ENCODE measurements at regions not wholly inside any gene's neighbourhood (a gene's known extent, or its start where the extent isn't known, plus 50 kb on each side); places are given as distances from the start of the nearest gene placed in this dataset.

DNA sequence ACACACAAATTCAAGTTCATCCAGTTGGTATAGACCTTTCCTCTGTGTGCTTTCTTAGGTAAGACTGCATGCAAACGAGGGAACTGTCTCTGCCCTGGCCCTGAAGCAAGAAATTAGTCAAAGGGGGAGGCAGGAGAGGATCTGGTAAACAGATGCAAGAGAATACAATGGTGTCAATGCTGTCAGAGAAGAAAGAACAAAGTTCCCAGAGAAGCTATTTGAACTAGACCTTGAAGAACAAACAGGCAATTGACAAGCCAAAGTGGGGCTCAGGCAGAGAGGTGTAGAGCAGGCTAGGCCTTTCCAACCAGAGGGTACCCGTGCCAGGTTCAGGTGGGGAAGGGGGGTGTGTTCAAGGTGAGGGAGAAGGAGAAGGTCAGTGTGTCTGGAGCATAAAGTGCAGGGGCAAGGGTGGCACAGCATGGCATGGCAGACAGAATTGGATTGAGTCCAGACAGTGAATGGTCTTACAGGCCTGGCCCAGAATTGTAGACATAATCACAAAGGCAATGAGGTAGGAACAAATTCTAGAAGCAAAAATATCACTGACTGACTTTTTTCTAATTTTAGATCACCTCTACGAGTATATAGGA is 95.0 kb upstream of the STARD13 start:
- Histone ChIP-seq H3K79me2 (ENCODE audit: insufficient read depth, low read length) (no peaks in the 10 kb centered on the region), H3K9ac (ENCODE audit: low read length) (no peak overlapping the region), H3K4me3 (ENCODE audit: insufficient read depth, low read depth, low read length) (no peak overlapping the region), H3K27ac (ENCODE audit: low read depth, low read length) (no peak overlapping the region), H3K36me3 (ENCODE audit: insufficient read depth, low read length) (no peaks in the 10 kb centered on the region), H3K9me3 (ENCODE audit: insufficient read depth, low read depth, low read length) (no peaks in the 10 kb centered on the region), H3K4me2 (ENCODE audit: low read length) (no peak overlapping the region), H2AFZ (ENCODE audit: low read depth, low read length) (no peak overlapping the region), H3K4me1 (ENCODE audit: insufficient read depth, low read length) (no peaks in the 10 kb centered on the region), H3K27me3 (ENCODE audit: insufficient read depth, low read length) (no peaks in the 10 kb centered on the region), H4K20me1 (ENCODE audit: insufficient read depth, low read length) (no peaks in the 10 kb centered on the region)
- Mint-ChIP-seq H3K4me3 (ENCODE audit: unreplicated experiment) (no peak overlapping the region), H3K36me3 (ENCODE audit: low read depth, unreplicated experiment) (no peaks in the 10 kb centered on the region), H3K27ac (ENCODE audit: unreplicated experiment) (no peak overlapping the region), H3K9me3 (ENCODE audit: unreplicated experiment) (peaks cover 5% of the 10 kb centered on the region), H3K4me1 (ENCODE audit: low read depth, unreplicated experiment) (peaks cover 3% of the 10 kb centered on the region), H3K27me3 (ENCODE audit: low read depth, unreplicated experiment) (no peaks in the 10 kb centered on the region)
- DNase-seq (ENCODE audit: low read depth) (no peak), FAIRE-seq (no peak)
- TF ChIP-seq, protein P1, sequence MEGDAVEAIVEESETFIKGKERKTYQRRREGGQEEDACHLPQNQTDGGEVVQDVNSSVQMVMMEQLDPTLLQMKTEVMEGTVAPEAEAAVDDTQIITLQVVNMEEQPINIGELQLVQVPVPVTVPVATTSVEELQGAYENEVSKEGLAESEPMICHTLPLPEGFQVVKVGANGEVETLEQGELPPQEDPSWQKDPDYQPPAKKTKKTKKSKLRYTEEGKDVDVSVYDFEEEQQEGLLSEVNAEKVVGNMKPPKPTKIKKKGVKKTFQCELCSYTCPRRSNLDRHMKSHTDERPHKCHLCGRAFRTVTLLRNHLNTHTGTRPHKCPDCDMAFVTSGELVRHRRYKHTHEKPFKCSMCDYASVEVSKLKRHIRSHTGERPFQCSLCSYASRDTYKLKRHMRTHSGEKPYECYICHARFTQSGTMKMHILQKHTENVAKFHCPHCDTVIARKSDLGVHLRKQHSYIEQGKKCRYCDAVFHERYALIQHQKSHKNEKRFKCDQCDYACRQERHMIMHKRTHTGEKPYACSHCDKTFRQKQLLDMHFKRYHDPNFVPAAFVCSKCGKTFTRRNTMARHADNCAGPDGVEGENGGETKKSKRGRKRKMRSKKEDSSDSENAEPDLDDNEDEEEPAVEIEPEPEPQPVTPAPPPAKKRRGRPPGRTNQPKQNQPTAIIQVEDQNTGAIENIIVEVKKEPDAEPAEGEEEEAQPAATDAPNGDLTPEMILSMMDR (IDR thresholded peaks at IDR 0.05; ENCODE audit: insufficient read depth, low read depth, low read length), result no peak
- no peak for TF ChIP-seq EZH2 (IDR thresholded peaks at IDR 0.05; ENCODE audit: insufficient read depth, low read length)

DNA sequence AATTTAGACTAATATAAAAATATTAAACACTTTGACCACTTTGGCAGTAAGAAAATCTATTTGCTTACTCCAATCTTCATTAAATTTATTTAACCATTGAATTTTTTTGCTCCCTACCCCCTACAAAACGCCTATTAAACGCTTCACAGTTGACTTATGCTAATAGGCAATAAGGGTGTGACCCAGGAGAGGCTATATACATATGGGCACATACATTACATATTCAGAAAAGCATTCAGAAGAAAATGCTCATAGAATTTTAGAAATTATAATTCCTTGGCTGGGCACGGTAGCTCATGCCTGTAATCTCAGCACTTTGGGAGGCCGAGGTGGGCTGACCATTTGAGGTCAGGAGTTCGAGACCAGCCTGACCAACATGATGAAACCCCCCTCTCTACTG is 95.6 kb upstream of the STARD13 start:
- Histone ChIP-seq H3K27me3 (ENCODE audit: insufficient read depth, low read length) (no peaks in the 10 kb centered on the region), H3K9me3 (ENCODE audit: insufficient read depth, low read depth, low read length) (no peaks in the 10 kb centered on the region), H3K79me2 (ENCODE audit: insufficient read depth, low read length) (no peaks in the 10 kb centered on the region), H4K20me1 (ENCODE audit: insufficient read depth, low read length) (no peaks in the 10 kb centered on the region), H3K9ac (ENCODE audit: low read length) (no peak overlapping the region), H3K4me3 (ENCODE audit: insufficient read depth, low read depth, low read length) (no peak overlapping the region), H3K27ac (ENCODE audit: low read depth, low read length) (no peak overlapping the region), H3K36me3 (ENCODE audit: insufficient read depth, low read length) (no peaks in the 10 kb centered on the region), H3K4me1 (ENCODE audit: insufficient read depth, low read length) (no peaks in the 10 kb centered on the region), H3K4me2 (ENCODE audit: low read length) (no peak overlapping the region), H2AFZ (ENCODE audit: low read depth, low read length) (no peak overlapping the region)
- no peaks in the 10 kb centered on the region for H3K36me3 Mint-ChIP-seq (ENCODE audit: low read depth, unreplicated experiment)
- H3K27ac Mint-ChIP-seq (ENCODE audit: unreplicated experiment), result no peak overlapping the region
- no peak for TF ChIP-seq EZH2 (IDR thresholded peaks at IDR 0.05; ENCODE audit: insufficient read depth, low read length)
- TF ChIP-seq, protein P1 (IDR thresholded peaks at IDR 0.05; ENCODE audit: insufficient read depth, low read depth, low read length), result no peak
- peaks cover 3% of the 10 kb centered on the region for H3K4me1 Mint-ChIP-seq (ENCODE audit: low read depth, unreplicated experiment)
- H3K27me3 Mint-ChIP-seq (ENCODE audit: low read depth, unreplicated experiment), result no peaks in the 10 kb centered on the region
- FAIRE-seq, result no peak
- no peak overlapping the region for H3K4me3 Mint-ChIP-seq (ENCODE audit: unreplicated experiment)
- H3K9me3 Mint-ChIP-seq (ENCODE audit: unreplicated experiment), result peaks cover 5% of the 10 kb centered on the region
- DNase-seq (ENCODE audit: low read depth), result no peak

DNA sequence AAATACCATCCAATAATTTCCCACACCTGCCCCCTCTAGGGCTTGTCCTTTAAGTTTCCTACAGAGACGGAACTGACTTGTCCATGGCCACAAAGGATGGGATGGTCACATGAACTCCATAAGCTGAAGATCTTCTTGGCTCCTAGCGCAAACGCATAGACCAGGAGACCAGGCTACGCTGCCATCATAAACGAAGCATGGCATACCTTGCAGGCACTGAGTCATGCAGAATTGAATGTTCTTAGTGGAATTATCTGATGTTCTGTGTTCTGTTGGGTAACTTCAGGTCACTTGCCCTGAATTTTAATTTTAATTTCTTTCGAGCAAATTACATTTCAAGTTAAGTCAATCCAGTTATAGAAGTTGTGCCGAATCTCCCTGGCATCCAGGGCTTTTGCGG is 96.4 kb upstream of the STARD13 start:
- H3K9me3 Mint-ChIP-seq (ENCODE audit: unreplicated experiment), result peaks cover 2% of the 10 kb centered on the region
- no peaks in the 10 kb centered on the region for H3K9me3 ChIP-seq (ENCODE audit: insufficient read depth, low read depth, low read length)
- no peak overlapping the region for H3K4me3 ChIP-seq (ENCODE audit: insufficient read depth, low read depth, low read length)
- no peak overlapping the region for H3K4me3 Mint-ChIP-seq (ENCODE audit: unreplicated experiment)
- H4K20me1 ChIP-seq (ENCODE audit: insufficient read depth, low read length), result no peaks in the 10 kb centered on the region
- no peaks in the 10 kb centered on the region for H3K27me3 Mint-ChIP-seq (ENCODE audit: low read depth, unreplicated experiment)
- no peak overlapping the region for H3K9ac ChIP-seq (ENCODE audit: low read length)
- H3K27ac ChIP-seq (ENCODE audit: low read depth, low read length), result no peak overlapping the region
- peaks cover 3% of the 10 kb centered on the region for H3K4me1 Mint-ChIP-seq (ENCODE audit: low read depth, unreplicated experiment)
- no peaks in the 10 kb centered on the region for H3K27me3 ChIP-seq (ENCODE audit: insufficient read depth, low read length)
- H3K27ac Mint-ChIP-seq (ENCODE audit: unreplicated experiment), result no peak overlapping the region
- DNase-seq (ENCODE audit: low read depth) (no peak), FAIRE-seq (no peak)
- H3K4me2 ChIP-seq (ENCODE audit: low read length), result no peak overlapping the region
- TF ChIP-seq, protein P1 (IDR thresholded peaks at IDR 0.05; ENCODE audit: insufficient read depth, low read depth, low read length), result no peak
- TF ChIP-seq EZH2 (IDR thresholded peaks at IDR 0.05; ENCODE audit: insufficient read depth, low read length), result no peak
- H3K36me3 ChIP-seq (ENCODE audit: insufficient read depth, low read length), result no peaks in the 10 kb centered on the region
- no peaks in the 10 kb centered on the region for H3K79me2 ChIP-seq (ENCODE audit: insufficient read depth, low read length)
- H2AFZ ChIP-seq (ENCODE audit: low read depth, low read length), result no peak overlapping the region
- no peaks in the 10 kb centered on the region for H3K4me1 ChIP-seq (ENCODE audit: insufficient read depth, low read length)
- no peaks in the 10 kb centered on the region for H3K36me3 Mint-ChIP-seq (ENCODE audit: low read depth, unreplicated experiment)
